GM18520 (cell line): ENCODE measurements at regions not wholly inside any gene's neighbourhood (a gene's known extent, or its start where the extent isn't known, plus 50 kb on each side); places are given as distances from the start of the nearest gene placed in this dataset.
"Not testable (repeated sequence)": the region's sequence is repeated elsewhere in the genome, so short reads cannot be mapped to it uniquely, and the experiment has no call there.

Source experiments
- ATAC-seq: cut with Tn5 transposase; IDR thresholded peaks from one replicate; pipeline ENCODE4 v1.9.1; 2021; ENCODE audit not compliant: unreplicated experiment

- ATAC-seq = no peak
Observed at GRCh38 chr1:177646757-177647730, 322.8 kb downstream of the SEC16B start.

- no peak for ATAC-seq
Observed at GRCh38 chr1:177645491-177646190, 324.2 kb downstream of the SEC16B start.

DNA sequence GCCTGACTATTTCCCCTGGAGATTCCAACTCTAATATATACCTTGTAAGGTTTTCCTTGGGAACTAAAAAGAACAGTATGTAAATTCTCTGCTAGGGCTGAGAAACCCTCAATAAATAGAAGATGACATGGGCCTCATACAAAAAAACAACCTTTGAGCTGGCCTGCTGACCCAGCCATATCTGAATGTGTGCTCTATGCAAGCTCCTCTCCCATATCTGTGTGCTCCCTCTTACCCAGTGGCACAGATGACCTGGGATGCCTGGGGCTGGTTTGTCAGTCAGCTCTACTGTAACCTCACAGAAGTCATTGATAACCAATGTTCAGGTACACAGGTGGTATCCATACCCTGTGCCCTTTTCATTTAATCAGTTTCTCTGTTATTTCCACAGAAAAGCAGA lies 329.2 kb downstream of the SEC16B start:
- no peak for ATAC-seq

DNA sequence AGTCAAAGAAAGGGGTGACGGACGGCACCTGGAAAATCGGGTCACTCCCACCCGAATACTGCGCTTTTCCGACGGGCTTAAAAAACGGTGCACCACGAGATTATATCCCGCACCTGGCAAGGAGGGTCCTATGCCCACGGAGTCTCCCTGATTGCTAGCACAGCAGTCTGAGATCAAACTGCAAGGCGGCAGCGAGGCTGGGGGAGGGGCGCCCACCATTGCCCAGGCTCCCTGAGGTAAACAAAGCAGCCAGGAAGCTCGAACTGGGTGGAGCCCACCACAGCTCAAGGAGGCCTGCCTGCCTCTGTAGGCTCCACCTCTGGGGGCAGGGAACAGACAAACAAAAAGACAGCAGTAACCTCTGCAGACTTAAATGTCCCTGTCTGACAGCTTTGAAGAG lies 335.7 kb downstream of the SEC16B start:
- ATAC-seq = not testable (repeated sequence)

GRCh38 chr1:177632923-177633615 lies 336.8 kb downstream of the SEC16B start:
- ATAC-seq = no peak

- no peak for ATAC-seq
Observed at GRCh38 chr1:177631770-177632169, 338.1 kb downstream of the SEC16B start.

DNA sequence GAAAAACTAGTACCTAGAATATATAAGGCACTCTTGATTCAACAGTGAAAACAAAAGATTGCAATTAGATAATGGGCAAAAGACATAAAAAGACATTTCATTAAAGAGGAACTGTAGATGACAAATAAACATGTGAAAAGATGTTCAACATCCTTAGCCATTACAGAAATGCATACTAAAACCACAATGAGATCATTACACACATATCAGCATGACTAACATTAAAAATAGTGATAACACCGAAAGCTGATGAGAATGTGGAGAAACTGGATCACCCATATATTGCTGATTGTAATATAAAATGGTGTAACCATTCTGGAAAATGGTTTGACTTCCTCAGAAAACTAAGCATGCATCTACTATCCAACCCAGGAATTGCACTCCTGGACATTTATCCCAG lies 340.3 kb downstream of the SEC16B start:
- ATAC-seq = no peak

DNA sequence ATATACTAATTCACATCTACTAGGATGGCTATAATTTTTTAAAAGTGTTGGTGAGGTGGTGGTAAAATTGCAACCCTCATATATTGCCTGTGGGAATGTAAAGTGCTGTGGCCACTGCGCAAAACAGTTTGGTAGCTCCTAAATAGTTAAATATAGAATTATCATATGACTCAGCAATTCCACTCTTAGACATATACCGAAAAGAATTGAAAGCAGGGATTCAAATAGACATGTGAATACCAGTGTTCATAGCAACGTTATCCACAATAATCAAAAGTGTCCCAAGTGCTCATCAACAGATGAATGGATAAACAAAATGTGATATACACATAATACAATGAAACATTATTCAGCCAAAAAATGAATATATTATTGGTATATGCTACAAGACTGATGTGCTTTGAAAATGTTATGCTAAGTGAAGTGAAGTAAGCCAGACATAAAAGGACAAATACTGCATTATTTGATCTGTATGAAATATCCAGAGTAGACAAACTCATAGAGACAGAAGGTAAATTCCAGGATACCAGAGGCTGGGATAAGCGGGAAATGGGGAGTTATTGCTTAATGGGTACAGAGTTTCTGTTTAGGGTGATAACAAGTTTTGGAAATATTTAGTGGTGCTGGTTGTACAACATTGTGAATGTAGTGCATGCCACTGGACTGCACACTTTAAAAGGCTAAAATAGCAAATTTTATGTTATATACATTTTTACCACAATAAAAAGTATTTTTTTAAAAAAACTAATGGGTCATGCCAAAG lies 342.5 kb downstream of the SEC16B start:
- no peak for ATAC-seq

GRCh38 chr1:177620636-177621190 lies 349.1 kb downstream of the SEC16B start:
- no peak for ATAC-seq

GRCh38 chr1:177615251-177615650 lies 354.6 kb downstream of the SEC16B start:
- no peak for ATAC-seq

DNA sequence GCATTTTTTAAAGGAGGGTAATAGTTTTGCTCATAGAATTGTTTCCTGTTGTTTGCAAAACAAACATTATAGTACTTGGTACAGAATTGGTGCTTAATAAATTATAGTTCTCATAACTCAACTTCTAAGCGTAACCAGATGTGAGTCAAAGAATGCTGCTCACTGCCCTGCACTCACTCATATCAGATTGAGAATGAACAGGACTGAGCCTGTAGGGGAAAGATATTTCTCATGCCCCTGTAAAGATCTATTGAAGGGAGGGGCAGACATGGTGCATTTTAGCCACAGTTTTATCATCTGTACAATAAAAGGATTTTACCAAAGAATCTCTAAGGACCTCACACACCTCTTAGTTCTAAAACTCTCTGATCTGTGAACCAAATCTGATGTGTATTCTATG lies 358.5 kb downstream of the SEC16B start:
- ATAC-seq = no peak

DNA sequence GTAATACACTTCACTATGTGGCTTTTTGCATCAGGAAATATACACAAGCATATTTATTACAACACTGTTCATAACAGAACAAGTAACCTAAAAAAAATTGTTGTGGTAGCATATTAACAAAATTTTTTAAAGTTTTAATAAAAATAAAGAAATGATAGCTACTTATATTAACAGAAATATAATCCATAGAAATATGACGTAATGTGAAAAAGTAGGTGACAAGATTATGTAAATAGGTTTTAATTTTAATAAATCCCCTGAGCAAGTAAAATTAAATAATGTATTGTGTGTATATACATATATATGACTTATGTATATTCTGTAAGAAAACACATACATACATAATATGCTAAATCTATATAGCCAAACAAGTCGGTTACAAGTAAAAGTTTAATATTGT lies 359.9 kb downstream of the SEC16B start:
- no peak for ATAC-seq

GRCh38 chr1:177600936-177601335 lies 368.9 kb downstream of the SEC16B start:
- ATAC-seq = no peak

DNA sequence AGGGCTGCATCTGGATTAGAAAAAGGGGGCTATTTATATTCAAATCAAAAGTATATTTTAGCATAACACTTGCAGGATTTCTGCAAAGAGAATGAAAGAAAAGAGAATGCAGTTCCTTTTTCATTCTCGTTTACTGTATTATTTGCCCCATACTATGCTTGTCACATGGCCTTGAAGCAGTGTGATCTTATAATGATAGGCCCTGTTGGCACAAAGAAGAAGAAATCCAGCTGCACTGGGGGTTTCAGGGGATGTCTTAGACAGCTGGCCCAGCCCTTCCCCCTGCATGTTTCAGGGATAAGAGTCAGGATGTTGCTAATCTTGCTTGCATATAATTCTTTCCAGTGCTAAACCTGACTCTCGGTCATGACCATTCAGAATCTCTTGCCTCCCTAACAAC lies 369.5 kb downstream of the SEC16B start:
- no peak for ATAC-seq

DNA sequence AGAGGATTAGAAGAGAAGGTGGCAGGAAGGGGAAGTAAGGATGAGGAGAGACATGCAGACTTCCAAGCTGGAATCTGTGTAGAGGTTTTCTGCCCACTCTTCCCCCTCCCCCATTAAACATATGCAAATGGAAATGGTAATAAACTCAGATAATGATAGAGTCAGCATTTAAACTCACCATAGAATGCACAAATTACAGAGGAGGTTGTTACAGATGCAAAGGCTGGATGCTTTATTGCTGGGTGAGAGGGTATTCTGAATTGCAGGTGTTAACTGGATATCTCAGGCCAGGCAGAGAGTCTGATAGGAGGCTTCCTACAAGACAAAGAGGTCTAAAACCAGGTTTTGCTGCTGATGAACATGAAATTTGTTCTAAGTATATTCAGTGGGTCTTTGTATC lies 372.5 kb downstream of the SEC16B start:
- no peak for ATAC-seq

GRCh38 chr1:177596485-177596884 lies 373.4 kb downstream of the SEC16B start:
- no peak for ATAC-seq

DNA sequence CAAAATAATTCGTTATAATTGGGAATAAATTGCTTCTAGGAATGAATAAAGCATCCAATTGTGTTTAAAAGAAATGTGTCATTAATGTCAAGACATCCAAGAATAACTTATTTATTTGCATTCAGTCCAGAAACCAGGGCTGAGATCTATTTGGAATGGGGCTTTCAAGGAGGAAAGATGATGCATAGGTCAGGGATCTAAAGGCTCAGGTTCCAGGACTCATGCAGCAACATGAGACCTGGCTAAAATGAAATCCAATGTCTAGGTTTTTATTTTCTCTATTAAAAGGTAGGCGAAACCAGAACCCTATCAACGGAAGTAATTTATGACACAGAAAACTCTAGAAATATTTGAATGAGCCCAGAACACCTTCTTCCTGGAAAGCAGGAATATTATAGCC lies 376.8 kb downstream of the SEC16B start:
- ATAC-seq = no peak

GRCh38 chr1:177592624-177593023 lies 377.2 kb downstream of the SEC16B start:
- no peak for ATAC-seq

- ATAC-seq = no peak
Observed at GRCh38 chr1:177591155-177591554, 378.7 kb downstream of the SEC16B start.

- ATAC-seq = no peak
Observed at GRCh38 chr1:177589166-177589565, 380.7 kb downstream of the SEC16B start.

DNA sequence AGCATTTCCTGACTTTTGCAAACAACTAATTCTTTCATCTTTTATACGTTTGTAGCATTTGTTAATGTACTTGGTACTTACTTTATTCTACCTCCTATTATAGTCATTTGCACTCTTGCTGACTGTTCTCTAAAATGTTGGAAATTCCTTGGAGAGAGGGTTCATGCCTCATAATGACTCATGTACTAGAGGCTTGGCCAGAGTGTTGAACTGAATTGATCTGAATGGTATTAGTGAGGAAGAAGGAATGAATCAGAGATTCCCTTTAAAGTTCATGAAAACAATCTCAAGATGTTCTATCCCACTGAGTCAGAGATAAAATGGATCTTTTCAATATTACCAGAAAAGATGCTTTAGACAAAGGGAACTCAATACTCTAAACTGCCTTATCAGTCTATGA lies 383.4 kb downstream of the SEC16B start:
- ATAC-seq = no peak
